GM23338 (cell line): ENCODE measurements at regions not wholly inside any gene's neighbourhood (a gene's known extent, or its start where the extent isn't known, plus 50 kb on each side); places are given as distances from the start of the nearest gene placed in this dataset.
"Not testable (repeated sequence)": the region's sequence is repeated elsewhere in the genome, so short reads cannot be mapped to it uniquely, and the experiment has no call there.

Experiments
- CREB1 ChIP-seq: fragments of 250-450 bp; sonication (Bioruptor Pico); IDR thresholded peaks from 2 replicates; pipeline ENCODE4 v1.5.0; 2020; ENCODE audit warnings: low read depth, mild to moderate bottlenecking, moderate library complexity
- CTCF ChIP-seq, 2 experiments: fragments of 200-600 bp in 1 of 2; sonication (generic) in 1 of 2; conservative IDR thresholded peaks; 2 replicates each; pipeline versions ENCODE4 v1.5.1 to v1.6.1; 2016 to 2017; ENCODE audit warnings: antibody characterized with exemption in 2 of 2, low read depth in 2 of 2, mild to moderate bottlenecking in 2 of 2, moderate library complexity in 1 of 2
- ETS1 ChIP-seq: IDR thresholded peaks from 2 replicates; pipeline ENCODE4 v1.6.1; 2016; ENCODE audit warnings: antibody characterized with exemption
- EZH2 ChIP-seq: fragments of 200-600 bp; sonication (generic); IDR thresholded peaks from one replicate; pipeline ENCODE4 v1.8.0; 2017; ENCODE audit warnings: antibody characterized with exemption, mild to moderate bottlenecking, low read depth; ENCODE audit not compliant: unreplicated experiment
- EZH2phosphoT487 ChIP-seq: fragments of 200-600 bp; sonication (generic); IDR thresholded peaks from one replicate; pipeline ENCODE4 v1.8.1; 2018; ENCODE audit warnings: antibody characterized with exemption; ENCODE audit not compliant: unreplicated experiment
- JUNB ChIP-seq: IDR thresholded peaks from one replicate; pipeline ENCODE4 v1.6.1; 2016; ENCODE audit warnings: antibody characterized with exemption; ENCODE audit not compliant: unreplicated experiment
- NANOG ChIP-seq: IDR thresholded peaks from 2 replicates; pipeline ENCODE4 v1.6.1; 2016; ENCODE audit warnings: antibody characterized with exemption, borderline replicate concordance
- POLR2AphosphoS5 ChIP-seq: IDR thresholded peaks from 2 replicates; pipeline ENCODE4 v1.6.1; 2016; ENCODE audit warnings: antibody characterized with exemption, low read depth
- REST ChIP-seq: IDR thresholded peaks from one replicate; pipeline ENCODE4 v1.6.1; 2018; ENCODE audit warnings: antibody characterized with exemption; ENCODE audit not compliant: unreplicated experiment
- ZNF114 ChIP-seq: fragments of 250-450 bp; sonication (Bioruptor Pico); IDR thresholded peaks from 2 replicates; pipeline ENCODE4 v1.5.0; 2020; ENCODE audit warnings: mild to moderate bottlenecking, moderate library complexity
- ZNF462 ChIP-seq: fragments of 250-450 bp; sonication (Bioruptor Pico); IDR thresholded peaks from 2 replicates; pipeline ENCODE4 v1.5.0; 2020; ENCODE audit warnings: mild to moderate bottlenecking, moderate library complexity

- not testable (repeated sequence) for TF ChIP-seq EZH2; CTCF (conservative IDR thresholded peaks at IDR 0.05; ENCODE audit: low read depth in 2 of 2); EZH2phosphoT487; NANOG; REST; ZNF114 (CRISPR knock-in tag); POLR2AphosphoS5; JUNB; ETS1; CREB1 (CRISPR knock-in tag); ZNF462 (CRISPR knock-in tag)
Observed at GRCh38 chr6:66092306-66092705, 385.3 kb upstream of the EYS start.
